GM12892 (cell line): ENCODE measurements at regions not wholly inside any gene's neighbourhood (a gene's known extent, or its start where the extent isn't known, plus 50 kb on each side); places are given as distances from the start of the nearest gene placed in this dataset.

Experiments
- POLR2A ChIP-seq: IDR thresholded peaks from 2 replicates; pipeline ENCODE4 v1.6.1; 2011; ENCODE audit warnings: low read depth, low read length, control low read depth
- POLR2AphosphoS5 ChIP-seq: IDR thresholded peaks from 2 replicates; pipeline ENCODE4 v1.6.1; 2011; ENCODE audit warnings: low read depth, low read length, control low read depth

GRCh38 chr6:9942131-9942530 is 472.7 kb downstream of the TFAP2A start:
- TF ChIP-seq POLR2AphosphoS5 = no peak
- no peak for TF ChIP-seq POLR2A
